Activated naive CD4-positive, alpha-beta T cell treated with anti-CD3 and anti-CD28 coated beads, Interleukin-2, amount 10 ng/mL, durations not matched to agents 7 days and 5 days (primary cell): ENCODE measurements at regions not wholly inside any gene's neighbourhood (a gene's known extent, or its start where the extent isn't known, plus 50 kb on each side); places are given as distances from the start of the nearest gene placed in this dataset.

Experiments
- CTCF ChIA-PET: fragments of 350-600 bp; sonication (Branson Sonifier 250); formaldehyde crosslinking; loops from one replicate; lab custom pipeline; 2021; ENCODE audit warnings: antibody characterized with exemption; lab: Charles Lee
- DNase-seq: peaks from one replicate; pipeline ENCODE4 v3.0.0-alpha.2; 2020
- H3K27ac Mint-ChIP-seq: one replicate; pipeline ENCODE4 v1.8.0; 2021; ENCODE audit warnings: mild to moderate bottlenecking, moderate library complexity, mixed read lengths
- H3K27me3 Mint-ChIP-seq: one replicate; pipeline ENCODE4 v1.8.0; 2021; ENCODE audit warnings: mild to moderate bottlenecking, mixed read lengths
- H3K36me3 Mint-ChIP-seq: one replicate; pipeline ENCODE4 v1.8.0; 2021; ENCODE audit warnings: mixed read lengths
- H3K4me1 Mint-ChIP-seq: one replicate; pipeline ENCODE4 v1.8.0; 2021; ENCODE audit warnings: mixed read lengths
- H3K4me3 Mint-ChIP-seq: one replicate; pipeline ENCODE4 v1.8.0; 2021; ENCODE audit warnings: mild to moderate bottlenecking, moderate library complexity, mixed read lengths
- H3K9me3 Mint-ChIP-seq: one replicate; pipeline ENCODE4 v1.8.0; 2021; ENCODE audit warnings: mixed read lengths

DNA sequence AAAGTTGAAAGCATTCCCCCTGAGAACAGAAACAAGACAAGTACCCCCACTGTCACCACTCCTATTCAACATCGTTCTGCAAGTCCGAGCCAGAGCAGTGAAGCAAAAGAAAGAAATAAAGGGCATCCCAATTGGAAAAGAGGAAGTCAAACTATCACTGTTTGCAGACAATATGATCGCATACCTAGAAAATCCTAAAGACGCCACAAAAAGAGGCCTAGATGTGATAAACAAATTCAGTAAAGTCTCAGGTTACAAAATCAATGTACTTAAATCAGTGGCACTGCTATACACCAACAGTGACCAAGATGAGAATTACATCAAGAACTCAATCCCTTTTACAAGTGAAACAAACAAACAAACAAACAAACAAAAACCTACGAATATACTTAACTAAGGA, 87.7 kb upstream of the COCH start:
- Mint-ChIP-seq H3K27ac (no peak overlapping the region), H3K9me3 (no peaks in the 10 kb centered on the region), H3K4me1 (no peaks in the 10 kb centered on the region), H3K4me3 (no peak overlapping the region), H3K36me3 (no peaks in the 10 kb centered on the region), H3K27me3 (no peaks in the 10 kb centered on the region)
- no peak for DNase-seq
- CTCF ChIA-PET, result no interaction called here

DNA sequence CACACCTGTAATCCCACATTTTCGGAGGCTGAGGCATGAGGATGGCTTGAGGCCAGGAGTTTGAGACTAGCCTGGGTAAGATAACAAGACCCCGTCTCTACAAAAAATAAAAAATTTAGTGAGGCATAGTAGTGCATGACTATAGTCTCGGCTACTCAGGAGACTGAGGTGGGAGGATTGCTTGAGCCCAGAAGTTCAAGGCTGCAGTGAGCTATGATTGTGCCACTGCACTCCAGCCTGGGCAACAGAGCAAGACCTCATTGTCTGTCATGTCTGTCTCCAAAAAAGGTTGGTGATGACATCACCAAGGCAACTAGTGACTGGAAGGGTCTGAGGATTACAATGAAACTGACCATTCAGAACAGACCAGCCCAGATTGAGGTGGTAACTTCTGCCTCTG, 83.5 kb upstream of the COCH start:
- Mint-ChIP-seq H3K27me3 (peaks cover 2% of the 10 kb centered on the region), H3K27ac (no peak overlapping the region), H3K9me3 (no peaks in the 10 kb centered on the region), H3K36me3 (no peaks in the 10 kb centered on the region), H3K4me1 (no peaks in the 10 kb centered on the region), H3K4me3 (no peak overlapping the region)
- DNase-seq, result no peak
- CTCF ChIA-PET, result no interaction called here

DNA sequence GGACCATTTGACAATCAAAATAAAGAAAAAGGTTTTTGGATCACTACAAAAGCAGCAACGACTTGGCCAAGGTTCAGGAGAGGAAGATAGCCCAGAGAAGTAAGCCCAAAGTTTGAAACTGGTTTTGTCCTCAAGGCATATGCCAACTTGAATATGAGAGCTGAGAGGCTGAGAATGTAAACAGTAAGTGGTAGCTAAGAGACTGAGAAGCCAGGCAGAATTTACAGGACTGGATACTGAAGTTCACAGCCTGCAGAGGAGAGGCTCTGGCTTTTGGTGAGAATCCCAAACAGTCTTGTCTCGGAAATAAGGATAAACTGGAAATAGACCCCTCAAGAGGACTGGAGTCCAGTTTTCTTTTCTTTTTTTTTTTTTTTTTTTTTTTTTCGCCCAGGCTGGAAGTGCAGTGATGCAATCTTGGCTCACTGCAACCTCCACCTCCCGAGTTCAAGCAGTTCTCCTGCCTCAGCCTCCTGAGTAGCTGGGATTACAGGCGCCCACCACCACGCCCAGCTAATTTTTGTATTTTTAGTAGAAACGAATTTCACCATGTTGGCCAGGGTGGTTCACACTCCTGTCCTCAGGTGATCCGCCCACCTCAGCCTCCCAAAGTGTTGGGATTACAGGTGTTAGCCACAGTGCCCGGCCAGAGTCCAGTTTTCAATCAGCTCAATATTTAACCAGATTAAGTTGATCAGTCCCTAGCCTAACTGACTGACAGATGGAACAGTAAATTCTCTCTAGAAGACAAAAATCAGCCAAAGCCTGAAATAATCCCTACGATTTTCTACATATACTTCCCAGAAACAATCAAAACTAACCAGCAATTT, 82.6 kb upstream of the COCH start:
- H3K4me3 Mint-ChIP-seq, result no peak overlapping the region
- no peaks in the 10 kb centered on the region for H3K4me1 Mint-ChIP-seq
- CTCF ChIA-PET, result no interaction called here
- H3K27ac Mint-ChIP-seq, result no peak overlapping the region
- H3K9me3 Mint-ChIP-seq, result no peaks in the 10 kb centered on the region
- peaks cover 3% of the 10 kb centered on the region for H3K27me3 Mint-ChIP-seq
- no peaks in the 10 kb centered on the region for H3K36me3 Mint-ChIP-seq
- DNase-seq, result no peak

DNA sequence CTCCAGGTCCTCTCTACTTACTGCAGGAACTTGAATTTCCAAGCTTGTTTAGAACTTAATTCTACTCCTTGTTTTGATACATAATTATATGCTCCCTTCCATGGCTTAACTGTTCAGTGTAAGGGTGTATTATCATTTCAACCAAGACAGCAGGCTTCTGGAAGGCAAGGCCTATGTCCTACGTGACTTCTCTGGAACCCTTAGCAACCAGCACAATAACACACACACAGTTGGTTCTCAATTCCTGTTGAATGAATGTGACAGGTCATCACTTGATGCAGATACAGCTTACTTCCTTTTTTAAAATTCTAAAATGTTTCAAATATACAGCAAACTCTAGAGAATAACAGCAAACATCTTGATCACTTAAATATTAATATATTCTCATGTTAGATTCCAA, 77.7 kb upstream of the COCH start:
- H3K4me3 Mint-ChIP-seq, result no peak overlapping the region
- no peaks in the 10 kb centered on the region for H3K9me3 Mint-ChIP-seq
- no peak for DNase-seq
- peaks cover 3% of the 10 kb centered on the region for H3K27me3 Mint-ChIP-seq
- no peaks in the 10 kb centered on the region for H3K4me1 Mint-ChIP-seq
- CTCF ChIA-PET, result no interaction called here
- no peak overlapping the region for H3K27ac Mint-ChIP-seq
- H3K36me3 Mint-ChIP-seq, result no peaks in the 10 kb centered on the region

DNA sequence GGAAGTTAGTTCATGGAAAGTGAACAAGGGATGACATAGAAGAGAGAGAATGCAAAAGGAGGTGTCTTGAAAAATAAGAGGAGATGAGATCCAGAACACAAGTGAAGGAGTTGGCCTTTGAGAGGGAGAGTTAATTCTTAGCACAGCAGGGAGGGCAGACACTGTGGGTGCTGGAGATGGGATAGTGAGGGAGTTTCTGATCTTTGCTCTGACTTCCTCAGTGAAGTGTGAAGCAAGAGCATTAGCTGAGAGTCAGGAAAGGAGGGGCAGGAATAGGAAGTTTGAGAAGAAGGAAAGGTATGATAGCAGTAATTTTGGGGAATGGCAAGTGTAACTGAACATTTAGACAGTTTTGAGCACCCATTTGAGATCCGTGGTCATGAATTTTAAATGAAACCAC, 75.8 kb upstream of the COCH start:
- no peak overlapping the region for H3K27ac Mint-ChIP-seq
- no peaks in the 10 kb centered on the region for H3K36me3 Mint-ChIP-seq
- H3K9me3 Mint-ChIP-seq, result no peaks in the 10 kb centered on the region
- DNase-seq, result no peak
- no peaks in the 10 kb centered on the region for H3K4me1 Mint-ChIP-seq
- no peak overlapping the region for H3K4me3 Mint-ChIP-seq
- H3K27me3 Mint-ChIP-seq, result peaks cover 3% of the 10 kb centered on the region
- CTCF ChIA-PET, result no interaction called here

DNA sequence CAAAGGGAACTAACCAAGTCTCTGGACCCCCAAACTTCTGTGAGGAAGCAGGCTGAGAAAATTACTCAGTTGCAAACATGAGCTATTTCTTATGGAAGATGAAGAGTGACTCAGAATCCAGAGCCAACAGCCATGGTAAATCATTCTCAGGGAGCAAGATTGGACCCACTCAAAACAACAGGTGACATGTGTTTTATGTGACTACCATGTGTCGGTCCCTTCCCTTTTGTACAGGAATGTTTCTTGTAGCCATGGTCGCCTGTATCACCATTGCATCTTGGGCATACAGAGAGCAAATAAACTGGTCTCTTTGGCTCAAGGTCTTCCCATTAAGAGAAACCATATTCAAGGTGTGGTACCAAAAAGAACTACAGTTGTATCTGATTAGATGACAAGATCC, 75.4 kb upstream of the COCH start:
- CTCF ChIA-PET, result no interaction called here
- Mint-ChIP-seq H3K27ac (no peak overlapping the region), H3K27me3 (peaks cover 3% of the 10 kb centered on the region), H3K36me3 (no peaks in the 10 kb centered on the region), H3K4me3 (no peak overlapping the region), H3K4me1 (no peaks in the 10 kb centered on the region), H3K9me3 (no peaks in the 10 kb centered on the region)
- DNase-seq, result no peak

DNA sequence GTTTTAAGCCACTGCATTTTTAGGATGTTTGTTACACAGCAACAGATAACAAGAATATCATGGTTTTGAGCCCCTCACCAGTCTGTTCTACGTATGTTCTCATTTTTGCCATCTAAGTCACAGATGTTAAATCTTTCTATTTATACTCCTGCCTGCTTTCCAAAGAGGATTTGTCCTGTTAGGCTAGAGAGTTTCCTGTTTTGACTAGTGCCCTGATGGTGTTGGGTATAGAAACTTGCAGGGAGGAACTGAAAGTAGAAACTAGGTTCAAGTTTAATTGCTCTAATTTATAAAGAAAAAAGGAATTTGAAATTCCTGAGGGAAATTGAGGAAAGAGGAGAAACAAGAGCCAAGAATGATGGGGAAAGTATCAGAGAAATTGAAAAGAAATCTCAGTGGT, 74.4 kb upstream of the COCH start:
- Mint-ChIP-seq H3K36me3 (no peaks in the 10 kb centered on the region), H3K27ac (no peak overlapping the region), H3K9me3 (no peaks in the 10 kb centered on the region), H3K4me3 (no peak overlapping the region), H3K27me3 (peaks cover 3% of the 10 kb centered on the region), H3K4me1 (no peaks in the 10 kb centered on the region)
- no peak for DNase-seq
- CTCF ChIA-PET, result no interaction called here

DNA sequence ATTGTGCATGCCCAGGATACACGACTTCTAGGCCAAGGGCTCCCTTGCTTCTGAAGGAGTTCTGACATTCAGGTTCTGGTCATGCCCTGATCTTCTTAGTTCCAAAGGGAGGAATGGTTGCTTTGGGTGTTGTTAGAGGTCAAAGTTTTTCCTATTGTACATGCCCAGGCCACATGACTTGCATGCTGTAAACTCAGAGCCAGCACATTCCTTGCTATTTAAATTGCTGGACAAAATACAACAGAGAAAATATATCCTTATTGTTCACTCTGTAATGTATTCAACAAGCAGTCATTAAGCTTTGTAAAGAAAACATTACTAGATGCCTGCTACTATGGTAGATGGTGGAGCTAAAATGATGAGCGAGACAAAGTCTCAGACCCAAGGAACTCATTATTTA, 71.2 kb upstream of the COCH start:
- Mint-ChIP-seq H3K9me3 (no peaks in the 10 kb centered on the region), H3K4me3 (no peak overlapping the region), H3K27me3 (peaks cover 4% of the 10 kb centered on the region), H3K27ac (no peak overlapping the region), H3K4me1 (no peaks in the 10 kb centered on the region), H3K36me3 (no peaks in the 10 kb centered on the region)
- no peak for DNase-seq
- CTCF ChIA-PET, result no interaction called here

DNA sequence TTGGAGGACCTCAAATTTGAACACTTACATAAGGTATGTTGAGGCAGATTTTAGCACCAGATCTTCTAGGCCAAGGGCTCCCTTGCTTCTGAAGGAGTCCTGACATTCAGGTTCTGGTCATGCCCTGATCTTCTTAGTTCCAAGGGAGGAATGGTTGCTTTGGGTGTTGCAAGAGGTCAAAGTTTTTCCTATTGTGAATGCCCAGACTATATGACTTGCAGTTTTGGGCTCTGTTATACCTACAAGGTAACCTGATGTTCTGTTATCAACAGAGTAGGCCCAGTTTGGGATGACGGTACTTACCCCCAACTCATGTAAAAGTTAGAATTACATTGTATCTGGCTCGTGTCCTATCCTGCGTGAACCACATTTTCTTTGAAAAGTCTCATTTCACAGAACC, 69.1 kb upstream of the COCH start:
- CTCF ChIA-PET, result no interaction called here
- no peaks in the 10 kb centered on the region for H3K9me3 Mint-ChIP-seq
- no peaks in the 10 kb centered on the region for H3K4me1 Mint-ChIP-seq
- H3K27ac Mint-ChIP-seq, result no peak overlapping the region
- peaks cover 4% of the 10 kb centered on the region for H3K27me3 Mint-ChIP-seq
- H3K36me3 Mint-ChIP-seq, result no peaks in the 10 kb centered on the region
- H3K4me3 Mint-ChIP-seq, result no peak overlapping the region
- DNase-seq, result no peak

DNA sequence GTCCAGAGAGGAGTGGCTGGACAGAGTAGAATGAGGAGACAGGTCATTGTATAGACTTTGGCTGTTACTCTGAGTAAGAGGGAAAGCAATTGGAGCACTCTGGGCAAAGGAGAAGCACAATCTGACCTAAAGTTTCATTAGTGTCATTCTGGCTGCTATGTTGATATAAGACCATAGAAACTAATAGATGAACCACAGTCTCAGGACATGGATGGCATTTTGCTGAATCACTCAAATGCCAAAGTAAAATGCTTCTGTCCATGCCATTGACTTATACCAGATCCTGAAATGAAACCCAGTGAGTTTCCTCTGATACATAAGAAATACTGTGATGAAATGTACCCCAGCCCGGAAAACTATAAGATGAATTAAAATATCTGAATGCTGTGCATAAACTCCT, 65.8 kb upstream of the COCH start:
- Mint-ChIP-seq H3K4me1 (no peaks in the 10 kb centered on the region), H3K36me3 (no peaks in the 10 kb centered on the region), H3K27me3 (peaks cover 13% of the 10 kb centered on the region), H3K9me3 (no peaks in the 10 kb centered on the region), H3K27ac (no peak overlapping the region), H3K4me3 (no peak overlapping the region)
- CTCF ChIA-PET, result no interaction called here
- DNase-seq, result no peak

DNA sequence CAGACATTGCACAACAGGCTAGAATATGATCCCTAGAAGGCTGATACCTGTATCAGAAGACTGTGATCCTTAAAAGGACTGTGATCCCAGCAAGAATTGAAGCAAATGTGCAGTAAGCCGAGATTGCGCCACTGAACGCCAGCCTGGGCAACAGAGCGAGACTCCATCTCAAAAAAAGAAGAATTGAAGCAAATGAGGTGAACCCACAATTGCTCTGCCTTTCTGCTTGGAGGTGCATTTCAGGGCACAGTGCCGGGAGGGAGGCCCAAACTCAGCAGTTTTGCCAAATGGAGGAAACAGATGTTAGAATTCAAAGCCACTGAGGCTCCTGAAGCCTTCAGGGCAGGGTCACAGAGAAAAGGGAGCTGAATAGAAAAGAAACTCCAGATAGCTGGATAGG, 61.1 kb upstream of the COCH start:
- Mint-ChIP-seq H3K36me3 (no peaks in the 10 kb centered on the region), H3K4me3 (no peak overlapping the region), H3K27ac (no peak overlapping the region), H3K9me3 (no peaks in the 10 kb centered on the region), H3K27me3 (peaks cover 9% of the 10 kb centered on the region), H3K4me1 (no peaks in the 10 kb centered on the region)
- CTCF ChIA-PET, result no interaction called here
- DNase-seq, result no peak

DNA sequence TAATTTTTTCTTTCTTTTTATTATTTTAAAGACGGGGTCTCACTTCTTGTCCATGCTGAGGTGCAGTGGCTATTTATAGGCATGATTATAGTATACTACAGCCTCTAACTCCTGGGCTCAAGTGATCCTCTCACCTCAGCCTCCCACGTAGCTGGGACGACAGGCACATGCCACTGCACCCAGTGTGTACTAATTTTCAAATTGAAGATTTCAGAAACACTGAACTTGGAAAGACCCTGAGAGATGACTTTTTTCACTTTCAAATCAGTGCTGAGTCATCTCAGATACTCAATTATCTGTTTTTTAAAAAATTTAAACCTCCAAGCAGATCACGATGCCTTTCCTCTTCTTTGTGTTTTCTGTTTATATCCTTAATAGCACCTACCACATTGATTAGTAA, 53.7 kb upstream of the COCH start:
- no peaks in the 10 kb centered on the region for H3K36me3 Mint-ChIP-seq
- H3K4me3 Mint-ChIP-seq, result no peak overlapping the region
- CTCF ChIA-PET, result interaction anchor here (1.3 kb wide), 1 partner anchor 30 kb away, joined by 3 read pairs; no protein-coding TSS in a partner anchor
- H3K27me3 Mint-ChIP-seq, result peaks cover 3% of the 10 kb centered on the region
- H3K9me3 Mint-ChIP-seq, result peaks cover 3% of the 10 kb centered on the region
- H3K4me1 Mint-ChIP-seq, result no peaks in the 10 kb centered on the region
- no peak for DNase-seq
- no peak overlapping the region for H3K27ac Mint-ChIP-seq

DNA sequence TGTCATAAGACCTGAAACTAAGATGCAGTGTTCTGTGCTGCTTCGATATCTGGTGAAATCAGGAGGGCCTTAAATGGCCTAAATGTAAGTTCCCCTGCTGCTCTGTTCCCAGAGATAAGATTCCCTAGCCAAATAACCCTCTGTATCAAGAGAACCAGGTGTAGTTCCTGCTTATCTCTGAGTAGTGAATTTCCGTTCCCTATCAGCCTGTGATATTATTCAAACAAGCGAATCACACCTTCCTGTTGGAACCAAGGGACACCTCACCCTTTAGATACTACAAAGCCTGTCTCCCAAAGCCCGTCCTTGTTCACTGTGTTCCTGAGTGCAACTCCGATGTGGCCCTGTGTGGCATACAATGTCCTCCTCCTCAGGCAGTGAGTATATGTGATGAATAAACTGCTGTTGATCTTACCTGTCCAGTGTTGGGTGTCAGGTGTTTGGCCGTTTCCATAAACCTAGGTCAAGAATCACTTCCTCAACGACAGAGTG, 52.2 kb upstream of the COCH start:
- Mint-ChIP-seq H3K9me3 (peaks cover 3% of the 10 kb centered on the region), H3K27ac (no peak overlapping the region), H3K36me3 (no peaks in the 10 kb centered on the region), H3K4me3 (no peak overlapping the region), H3K4me1 (no peaks in the 10 kb centered on the region), H3K27me3 (peaks cover 3% of the 10 kb centered on the region)
- CTCF ChIA-PET, result no interaction called here
- no peak for DNase-seq
